Neural crest cell (in vitro differentiated cells): ENCODE measurements at regions not wholly inside any gene's neighbourhood (a gene's known extent, or its start where the extent isn't known, plus 50 kb on each side); places are given as distances from the start of the nearest gene placed in this dataset.

Source experiments
- DNase-seq: peaks from one replicate; pipeline ENCODE4 v3.0.0; 2021; ENCODE audit warnings: low read depth, mixed read lengths, low spot score
- H3K27ac Mint-ChIP-seq: one replicate; pipeline ENCODE4 v1.8.0; 2021; ENCODE audit warnings: mild to moderate bottlenecking, mixed read lengths; ENCODE audit not compliant: unreplicated experiment
- H3K27me3 Mint-ChIP-seq: 2 replicates; pipeline ENCODE4 v1.8.0; 2021; ENCODE audit warnings: low read depth, mild to moderate bottlenecking, mixed read lengths
- H3K36me3 Mint-ChIP-seq: 2 replicates; pipeline ENCODE4 v1.8.0; 2021; ENCODE audit warnings: low read depth, mild to moderate bottlenecking, mixed read lengths
- H3K4me1 Mint-ChIP-seq: 2 replicates; pipeline ENCODE4 v1.8.0; 2021; ENCODE audit warnings: mixed read lengths
- H3K4me3 Mint-ChIP-seq: one replicate; pipeline ENCODE4 v1.8.0; 2021; ENCODE audit warnings: mild to moderate bottlenecking, mixed read lengths
- H3K9me3 Mint-ChIP-seq: 2 replicates; pipeline ENCODE4 v1.8.0; 2021; ENCODE audit warnings: mixed read lengths
- CTCF ChIP-seq: fragments of 200-600 bp; sonication (generic); conservative IDR thresholded peaks from 2 replicates; pipeline ENCODE4 v1.5.0; 2021; ENCODE audit warnings: antibody characterized with exemption, mild to moderate bottlenecking

DNA sequence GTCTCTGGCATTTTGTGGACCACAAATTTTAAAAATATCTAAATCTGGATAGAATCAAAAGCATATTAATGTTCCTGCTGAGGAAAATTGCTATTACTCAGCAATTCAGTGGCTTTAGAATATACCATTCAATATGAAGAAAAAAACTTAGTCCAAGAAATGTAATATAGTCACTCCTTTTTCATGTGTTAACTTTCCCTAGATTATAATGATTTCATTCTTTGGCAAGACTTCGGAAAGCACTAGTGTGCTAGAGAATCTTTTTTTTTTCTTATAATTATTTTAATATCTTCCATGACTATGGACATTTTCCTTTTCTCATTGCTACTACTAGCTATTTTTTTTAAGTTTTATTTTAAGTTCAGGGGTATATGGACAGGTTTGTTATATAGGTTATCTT, 102.4 kb upstream of the FAM174A start:
- H3K4me1 Mint-ChIP-seq, result no peaks in the 10 kb centered on the region
- H3K36me3 Mint-ChIP-seq, result no peaks in the 10 kb centered on the region
- no peak for DNase-seq
- H3K9me3 Mint-ChIP-seq, result no peaks in the 10 kb centered on the region
- TF ChIP-seq CTCF, result no peak
- H3K4me3 Mint-ChIP-seq, result no peak overlapping the region
- H3K27ac Mint-ChIP-seq, result no peak overlapping the region
- no peaks in the 10 kb centered on the region for H3K27me3 Mint-ChIP-seq

- no peak overlapping the region for H3K27ac Mint-ChIP-seq
Measured at GRCh38 chr5:100430268-100431195, 104.6 kb upstream of the FAM174A start.

GRCh38 chr5:100424787-100425186, 110.4 kb upstream of the FAM174A start:
- DNase-seq, result no peak
- no peak for TF ChIP-seq CTCF
- Mint-ChIP-seq H3K27ac (no peak overlapping the region), H3K36me3 (peaks cover 3% of the 10 kb centered on the region), H3K9me3 (peaks cover 3% of the 10 kb centered on the region), H3K4me1 (no peaks in the 10 kb centered on the region), H3K4me3 (no peak overlapping the region), H3K27me3 (no peaks in the 10 kb centered on the region)

More at GRCh38 chr5:100430268-100431195, 104.6 kb upstream of the FAM174A start:
- Mint-ChIP-seq H3K36me3 (no peaks in the 10 kb centered on the region), H3K9me3 (no peaks in the 10 kb centered on the region), H3K4me1 (no peaks in the 10 kb centered on the region), H3K27me3 (no peaks in the 10 kb centered on the region), H3K4me3 (no peak overlapping the region)
- DNase-seq, result peak; percentile 57
- TF ChIP-seq CTCF, result peak; percentile 83

GRCh38 chr5:100424017-100424416, 111.2 kb upstream of the FAM174A start:
- peaks cover 3% of the 10 kb centered on the region for H3K36me3 Mint-ChIP-seq
- H3K27ac Mint-ChIP-seq, result no peak overlapping the region
- H3K4me1 Mint-ChIP-seq, result no peaks in the 10 kb centered on the region
- no peak for DNase-seq
- peaks cover 3% of the 10 kb centered on the region for H3K9me3 Mint-ChIP-seq
- no peaks in the 10 kb centered on the region for H3K27me3 Mint-ChIP-seq
- TF ChIP-seq CTCF, result no peak
- no peak overlapping the region for H3K4me3 Mint-ChIP-seq

- no peak for TF ChIP-seq CTCF
- H3K27ac Mint-ChIP-seq, result no peak overlapping the region
- H3K4me1 Mint-ChIP-seq, result no peaks in the 10 kb centered on the region
- H3K4me3 Mint-ChIP-seq, result no peak overlapping the region
- H3K27me3 Mint-ChIP-seq, result no peaks in the 10 kb centered on the region
- H3K36me3 Mint-ChIP-seq, result peaks cover 3% of the 10 kb centered on the region
- DNase-seq, result no peak
- H3K9me3 Mint-ChIP-seq, result peaks cover 3% of the 10 kb centered on the region
Measured at GRCh38 chr5:100423330-100423729, 111.8 kb upstream of the FAM174A start.
